Neural crest cell (in vitro differentiated cells): ENCODE measurements at regions not wholly inside any gene's neighbourhood (a gene's known extent, or its start where the extent isn't known, plus 50 kb on each side); places are given as distances from the start of the nearest gene placed in this dataset.

ENCODE experiments used
- DNase-seq: peaks from one replicate; pipeline ENCODE4 v3.0.0; 2021; ENCODE audit warnings: low read depth, mixed read lengths, low spot score
- H3K27ac Mint-ChIP-seq: one replicate; pipeline ENCODE4 v1.8.0; 2021; ENCODE audit warnings: mild to moderate bottlenecking, mixed read lengths; ENCODE audit not compliant: unreplicated experiment
- H3K27me3 Mint-ChIP-seq: 2 replicates; pipeline ENCODE4 v1.8.0; 2021; ENCODE audit warnings: low read depth, mild to moderate bottlenecking, mixed read lengths
- H3K36me3 Mint-ChIP-seq: 2 replicates; pipeline ENCODE4 v1.8.0; 2021; ENCODE audit warnings: low read depth, mild to moderate bottlenecking, mixed read lengths
- H3K4me1 Mint-ChIP-seq: 2 replicates; pipeline ENCODE4 v1.8.0; 2021; ENCODE audit warnings: mixed read lengths
- H3K4me3 Mint-ChIP-seq: one replicate; pipeline ENCODE4 v1.8.0; 2021; ENCODE audit warnings: mild to moderate bottlenecking, mixed read lengths
- H3K9me3 Mint-ChIP-seq: 2 replicates; pipeline ENCODE4 v1.8.0; 2021; ENCODE audit warnings: mixed read lengths
- TF ChIP-seq, protein P1 (sequence below): fragments of 200-600 bp; sonication (generic); conservative IDR thresholded peaks from 2 replicates; pipeline ENCODE4 v1.5.0; 2021; ENCODE audit warnings: antibody characterized with exemption, mild to moderate bottlenecking

DNA sequence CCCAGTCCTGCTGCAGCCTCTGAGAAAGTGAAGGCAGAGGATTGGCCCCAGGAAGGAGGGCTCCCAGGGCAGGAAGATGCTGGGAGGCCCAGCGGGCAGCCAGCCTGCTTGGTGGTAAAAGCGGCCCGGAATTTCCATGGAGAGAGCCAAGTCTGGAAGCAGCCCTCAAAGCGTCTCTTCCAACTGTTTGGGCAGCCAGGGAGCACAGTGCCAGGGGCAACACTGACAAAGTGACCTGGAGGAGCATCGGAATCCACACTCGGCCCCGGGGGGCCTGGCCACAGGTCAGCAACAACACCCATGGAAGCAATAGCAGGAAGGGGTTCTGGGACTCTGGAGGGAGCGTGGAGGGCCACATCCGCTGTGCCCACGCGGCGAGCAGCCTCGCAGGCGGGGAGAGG lies 63.2 kb upstream of the FGFR2 start:
- Mint-ChIP-seq H3K9me3 (peaks cover 3% of the 10 kb centered on the region), H3K27me3 (no peaks in the 10 kb centered on the region)
- no peak for DNase-seq

DNA sequence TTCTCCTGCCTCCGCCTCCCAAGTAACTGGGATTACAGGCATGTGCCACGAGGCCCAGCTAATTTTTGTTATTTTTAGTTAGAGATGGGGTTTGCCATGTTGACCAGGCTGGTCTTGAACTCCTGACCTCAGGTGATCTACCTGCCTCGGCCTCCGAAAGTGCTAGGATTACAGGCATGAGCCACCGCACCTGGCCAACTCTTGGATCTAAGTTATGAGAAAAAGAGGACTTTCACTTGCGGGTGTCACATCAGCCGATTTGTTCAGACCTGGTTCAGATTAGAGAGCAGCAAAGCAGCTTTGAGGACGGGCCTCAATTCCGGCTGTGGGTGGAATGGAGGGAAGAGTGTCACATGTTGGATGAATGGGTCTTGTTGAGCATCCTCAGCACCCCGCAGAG lies 61.0 kb upstream of the FGFR2 start:
- no peak overlapping the region for H3K27ac Mint-ChIP-seq
- DNase-seq: no peak
- no peaks in the 10 kb centered on the region for H3K36me3 Mint-ChIP-seq
- H3K9me3 Mint-ChIP-seq: no peaks in the 10 kb centered on the region
- no peak overlapping the region for H3K4me3 Mint-ChIP-seq
- TF ChIP-seq, protein P1, sequence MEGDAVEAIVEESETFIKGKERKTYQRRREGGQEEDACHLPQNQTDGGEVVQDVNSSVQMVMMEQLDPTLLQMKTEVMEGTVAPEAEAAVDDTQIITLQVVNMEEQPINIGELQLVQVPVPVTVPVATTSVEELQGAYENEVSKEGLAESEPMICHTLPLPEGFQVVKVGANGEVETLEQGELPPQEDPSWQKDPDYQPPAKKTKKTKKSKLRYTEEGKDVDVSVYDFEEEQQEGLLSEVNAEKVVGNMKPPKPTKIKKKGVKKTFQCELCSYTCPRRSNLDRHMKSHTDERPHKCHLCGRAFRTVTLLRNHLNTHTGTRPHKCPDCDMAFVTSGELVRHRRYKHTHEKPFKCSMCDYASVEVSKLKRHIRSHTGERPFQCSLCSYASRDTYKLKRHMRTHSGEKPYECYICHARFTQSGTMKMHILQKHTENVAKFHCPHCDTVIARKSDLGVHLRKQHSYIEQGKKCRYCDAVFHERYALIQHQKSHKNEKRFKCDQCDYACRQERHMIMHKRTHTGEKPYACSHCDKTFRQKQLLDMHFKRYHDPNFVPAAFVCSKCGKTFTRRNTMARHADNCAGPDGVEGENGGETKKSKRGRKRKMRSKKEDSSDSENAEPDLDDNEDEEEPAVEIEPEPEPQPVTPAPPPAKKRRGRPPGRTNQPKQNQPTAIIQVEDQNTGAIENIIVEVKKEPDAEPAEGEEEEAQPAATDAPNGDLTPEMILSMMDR: no peak
- H3K27me3 Mint-ChIP-seq: no peaks in the 10 kb centered on the region
- H3K4me1 Mint-ChIP-seq: peaks cover 6% of the 10 kb centered on the region

More for the DNA sequence above, 63.2 kb upstream of the FGFR2 start:
- H3K4me3 Mint-ChIP-seq: no peak overlapping the region
- H3K36me3 Mint-ChIP-seq: no peaks in the 10 kb centered on the region
- TF ChIP-seq, protein P1: no peak
- no peak overlapping the region for H3K27ac Mint-ChIP-seq
- peaks cover 6% of the 10 kb centered on the region for H3K4me1 Mint-ChIP-seq

DNA sequence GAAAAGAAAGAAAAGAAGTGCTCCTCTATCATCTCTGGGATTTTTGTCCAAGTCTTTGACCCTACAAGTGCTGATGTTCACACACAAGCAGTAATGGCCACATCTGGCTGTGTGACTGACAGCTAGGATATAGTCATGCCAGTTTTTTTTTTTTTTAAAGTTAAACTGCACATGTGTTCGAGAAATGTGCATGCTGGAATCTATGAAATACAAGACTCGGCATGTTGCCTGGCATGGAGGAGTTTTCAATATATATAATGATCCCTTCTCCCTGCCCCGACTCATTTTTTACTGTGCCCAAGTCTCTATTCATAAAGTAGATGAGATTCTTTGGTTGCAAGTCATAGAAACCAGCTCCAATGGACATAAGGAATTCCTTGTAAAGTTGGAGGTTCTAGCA lies 60.4 kb upstream of the FGFR2 start:
- Mint-ChIP-seq H3K4me1 (peaks cover 6% of the 10 kb centered on the region), H3K27me3 (no peaks in the 10 kb centered on the region), H3K4me3 (no peak overlapping the region), H3K27ac (no peak overlapping the region), H3K36me3 (no peaks in the 10 kb centered on the region), H3K9me3 (no peaks in the 10 kb centered on the region)
- TF ChIP-seq, protein P1: no peak
- no peak for DNase-seq

- no peak overlapping the region for H3K27ac Mint-ChIP-seq
- TF ChIP-seq, protein P1: no peak
- DNase-seq: no peak
- peaks cover 3% of the 10 kb centered on the region for H3K9me3 Mint-ChIP-seq
- H3K4me1 Mint-ChIP-seq: peaks cover 4% of the 10 kb centered on the region
- H3K27me3 Mint-ChIP-seq: peaks cover 2% of the 10 kb centered on the region
- H3K36me3 Mint-ChIP-seq: no peaks in the 10 kb centered on the region
- no peak overlapping the region for H3K4me3 Mint-ChIP-seq
Measured at GRCh38 chr10:121658111-121658510, 59.9 kb upstream of the FGFR2 start.

DNA sequence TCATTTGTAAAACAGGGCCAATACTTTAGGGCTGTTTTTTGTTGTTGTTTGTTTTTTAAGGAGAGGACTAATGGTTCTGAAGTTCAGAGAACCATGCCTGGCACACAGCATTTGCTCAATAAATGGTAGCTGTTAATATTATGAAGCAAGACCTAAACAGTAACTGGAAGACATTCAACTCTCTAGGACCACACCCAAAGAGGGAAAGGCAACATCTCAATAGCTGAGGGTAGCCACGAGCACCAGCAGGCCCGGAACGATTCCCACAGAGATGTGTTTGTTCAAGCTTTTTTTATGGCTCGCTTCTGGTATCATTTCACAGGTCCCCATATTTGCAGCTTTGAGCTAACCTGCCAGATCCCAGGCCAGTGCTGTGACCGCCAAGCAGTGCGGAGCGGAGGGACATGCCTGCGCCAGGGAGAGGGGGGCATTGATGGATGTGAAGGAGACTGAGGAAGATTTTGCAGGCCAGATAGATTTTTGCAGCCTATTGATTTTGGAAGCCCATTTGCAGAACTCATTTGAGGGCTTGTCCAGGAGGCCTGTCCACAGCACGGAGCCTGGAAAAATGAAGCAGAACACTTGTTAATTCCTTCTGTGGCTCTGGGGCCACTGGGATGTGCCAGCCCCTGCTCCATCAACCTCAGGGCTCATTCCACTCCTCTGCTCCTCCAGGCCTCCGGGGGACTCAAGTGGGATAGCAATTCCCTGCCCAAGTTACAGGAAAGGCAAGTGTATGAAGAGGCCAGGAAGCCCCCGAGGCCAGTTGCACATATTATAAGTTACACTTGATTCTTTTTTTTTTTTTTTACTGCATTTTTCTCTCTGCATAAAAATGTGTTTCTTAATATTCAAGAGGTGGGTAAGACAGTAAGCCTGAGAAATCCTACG lies 57.3 kb upstream of the FGFR2 start:
- H3K36me3 Mint-ChIP-seq: no peaks in the 10 kb centered on the region
- TF ChIP-seq, protein P1: no peak
- H3K4me3 Mint-ChIP-seq: no peak overlapping the region
- no peak for DNase-seq
- no peak overlapping the region for H3K27ac Mint-ChIP-seq
- H3K27me3 Mint-ChIP-seq: peaks cover 2% of the 10 kb centered on the region
- H3K9me3 Mint-ChIP-seq: peaks cover 3% of the 10 kb centered on the region
- H3K4me1 Mint-ChIP-seq: no peaks in the 10 kb centered on the region
